ENCODE measurements at regions not wholly inside any gene's neighbourhood (a gene's known extent, or its start where the extent isn't known, plus 50 kb on each side); places are given as distances from the start of the nearest gene placed in this dataset.

DNA sequence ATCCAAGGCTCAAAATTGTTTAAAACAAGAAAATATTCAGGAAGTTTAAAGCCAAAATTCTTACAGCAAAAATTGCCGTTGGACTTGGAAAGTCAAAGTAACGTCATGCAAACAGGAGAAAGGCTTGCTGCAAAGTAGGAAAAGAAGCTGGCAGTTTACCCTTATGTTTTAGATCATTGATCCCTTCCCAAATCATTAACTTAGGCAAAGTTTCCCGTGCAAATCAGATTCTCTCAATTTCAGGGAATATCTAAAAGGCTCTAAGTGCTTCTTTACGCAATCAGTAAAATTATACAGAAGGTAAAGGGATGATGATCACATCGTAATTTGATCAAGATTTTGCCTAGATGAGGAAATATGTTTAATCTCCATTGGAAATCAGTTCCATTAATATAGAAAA, 197.5 kb downstream of the ALDH8A1 start:
- TF ChIP-seq, protein P1, sequence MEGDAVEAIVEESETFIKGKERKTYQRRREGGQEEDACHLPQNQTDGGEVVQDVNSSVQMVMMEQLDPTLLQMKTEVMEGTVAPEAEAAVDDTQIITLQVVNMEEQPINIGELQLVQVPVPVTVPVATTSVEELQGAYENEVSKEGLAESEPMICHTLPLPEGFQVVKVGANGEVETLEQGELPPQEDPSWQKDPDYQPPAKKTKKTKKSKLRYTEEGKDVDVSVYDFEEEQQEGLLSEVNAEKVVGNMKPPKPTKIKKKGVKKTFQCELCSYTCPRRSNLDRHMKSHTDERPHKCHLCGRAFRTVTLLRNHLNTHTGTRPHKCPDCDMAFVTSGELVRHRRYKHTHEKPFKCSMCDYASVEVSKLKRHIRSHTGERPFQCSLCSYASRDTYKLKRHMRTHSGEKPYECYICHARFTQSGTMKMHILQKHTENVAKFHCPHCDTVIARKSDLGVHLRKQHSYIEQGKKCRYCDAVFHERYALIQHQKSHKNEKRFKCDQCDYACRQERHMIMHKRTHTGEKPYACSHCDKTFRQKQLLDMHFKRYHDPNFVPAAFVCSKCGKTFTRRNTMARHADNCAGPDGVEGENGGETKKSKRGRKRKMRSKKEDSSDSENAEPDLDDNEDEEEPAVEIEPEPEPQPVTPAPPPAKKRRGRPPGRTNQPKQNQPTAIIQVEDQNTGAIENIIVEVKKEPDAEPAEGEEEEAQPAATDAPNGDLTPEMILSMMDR (IDR thresholded peaks at IDR 0.05) = no peak
- TF ChIP-seq EP300 (IDR thresholded peaks at IDR 0.05) (no peak), POLR2A (IDR thresholded peaks at IDR 0.05) (no peak), POLR2AphosphoS5 (IDR thresholded peaks at IDR 0.05) (no peak)
